Psoas muscle (tissue), 7 donors: ENCODE measurements at regions not wholly inside any gene's neighbourhood (a gene's known extent, or its start where the extent isn't known, plus 50 kb on each side); places are given as distances from the start of the nearest gene placed in this dataset.

ENCODE experiments used
- ATAC-seq, 4 donors: fragments of 200-7000 bp; cut with Tn5 transposase; one replicate each; pipeline ENCODE4 v1.9.1; 2020; ENCODE audit warnings: moderate library complexity in 3 of 4, mild to moderate bottlenecking in 2 of 4
- DNase-seq, 2 donors: peaks; one replicate each; pipeline ENCODE4 v3.0.0-alpha.2; 2020
- H3K27ac ChIP-seq: fragments of 200-600 bp; one replicate; pipeline ENCODE4 v1.8.0; 2022
- H3K27me3 ChIP-seq, 3 donors: fragments of 200-600 bp in 1 of 3; one replicate each; pipeline versions ENCODE4 v1.6.1 to v1.8.0; 2013 to 2022; ENCODE audit warnings: low read length in 2 of 3, mild to moderate bottlenecking in 2 of 3, moderate library complexity in 1 of 3; ENCODE audit not compliant: insufficient read depth in 3 of 3
- H3K36me3 ChIP-seq, 2 donors: fragments of 200-600 bp in 1 of 2; one replicate each; pipeline versions ENCODE4 v1.6.1 to v1.8.0; 2013 to 2022; ENCODE audit warnings: low read depth in 1 of 2, mild to moderate bottlenecking in 1 of 2, moderate library complexity in 1 of 2; ENCODE audit not compliant: insufficient read depth in 1 of 2
- H3K4me1 ChIP-seq: fragments of 200-600 bp; one replicate; pipeline ENCODE4 v1.8.0; 2022
- H3K4me3 ChIP-seq: fragments of 200-600 bp; one replicate; pipeline ENCODE4 v1.8.0; 2022; ENCODE audit warnings: mild to moderate bottlenecking
- H3K9me3 ChIP-seq: fragments of 200-600 bp; one replicate; pipeline ENCODE4 v1.8.0; 2022
- CTCF ChIP-seq: fragments of 200-600 bp; IDR thresholded peaks from one replicate; pipeline ENCODE4 v1.8.0; 2022; ENCODE audit warnings: antibody characterized with exemption
- WGBS, 3 donors: extraction: QIAGEN DNeasy Blood & Tissue Kit; methylation state at CpG; one replicate each; pipeline versions ENCODE4 v1.1.6 to v1.1.7; 2013; 5-methylcytosine and 5-hydroxymethylcytosine counted together
- intact Hi-C, 2 donors: fragments of 100-400 bp; cut with DNase I; formaldehyde crosslinking; loops; one replicate each; pipeline versions ENCODE4 v1.11.0 to v1.14.2; 2022
- donor health status: healthy with polysubstance abuse.
- donor health status: DM: no; HTN: no; CAD: no; lungs with moderate emphysema.
- donor health status: Bipolar disorder and iron deficiency.
- donor health status: healthy.
- donor health status: DM: yes; HTN: yes; CAD: no.
- donor health status: DM: no; HTN: no; CAD: no.
- donor health status: DM: yes; HTN: yes; CAD: no.

- Histone ChIP-seq H3K9me3 (no peaks in the 10 kb centered on the region), H3K4me3 (no peak overlapping the region), H3K27ac (no peak overlapping the region), H3K27me3 (no peaks in the 10 kb centered on the region), H3K36me3 (no peaks in the 10 kb centered on the region), H3K4me1 (no peaks in the 10 kb centered on the region)
- WGBS, 3 donors, result 54 to 74% (median 68%) methylated on average over 4 of the region's 4 CpGs
- DNase-seq (no peak), ATAC-seq (no peak)
- intact Hi-C loops, result no loop called here
- no peak for TF ChIP-seq CTCF
Observed at GRCh38 chr12:92432724-92433441, 269.9 kb upstream of the PLEKHG7 start.

- Histone ChIP-seq H3K36me3 (no peaks in the 10 kb centered on the region), H3K9me3 (no peaks in the 10 kb centered on the region), H3K27me3 (no peaks in the 10 kb centered on the region), H3K4me1 (no peaks in the 10 kb centered on the region), H3K4me3 (no peak overlapping the region), H3K27ac (no peak overlapping the region)
- intact Hi-C loops, result no loop called here
- DNase-seq (no peak), ATAC-seq (no peak)
- 76 to 91% (median 78%) methylated on average over 5 of the region's 5 CpGs for WGBS, 3 donors
- TF ChIP-seq CTCF, result no peak
Observed at GRCh38 chr12:92431146-92431545, 271.6 kb upstream of the PLEKHG7 start.

GRCh38 chr12:92426332-92426731 lies 276.5 kb upstream of the PLEKHG7 start:
- intact Hi-C loops, result no loop called here

GRCh38 chr12:92425165-92425564 lies 277.6 kb upstream of the PLEKHG7 start:
- DNase-seq (no peak), ATAC-seq (no peak)
- H3K27ac ChIP-seq, result no peak overlapping the region
- H3K9me3 ChIP-seq, result no peaks in the 10 kb centered on the region
- no peak overlapping the region for H3K4me3 ChIP-seq
- 97 to 100% (median 100%) methylated on average over 1 of the region's 1 CpG for WGBS, 3 donors
- H3K4me1 ChIP-seq, result no peaks in the 10 kb centered on the region
- intact Hi-C loops, result no loop called here
- H3K36me3 ChIP-seq, result no peaks in the 10 kb centered on the region
- TF ChIP-seq CTCF, result no peak
- no peaks in the 10 kb centered on the region for H3K27me3 ChIP-seq

More at GRCh38 chr12:92426332-92426731, 276.5 kb upstream of the PLEKHG7 start:
- no peak overlapping the region for H3K27ac ChIP-seq
- H3K36me3 ChIP-seq, result no peaks in the 10 kb centered on the region
- H3K4me3 ChIP-seq, result no peak overlapping the region
- no peak for ATAC-seq
- no peaks in the 10 kb centered on the region for H3K9me3 ChIP-seq
- DNase-seq, result no peak
- no peak for TF ChIP-seq CTCF
- no peaks in the 10 kb centered on the region for H3K4me1 ChIP-seq
- no peaks in the 10 kb centered on the region for H3K27me3 ChIP-seq

GRCh38 chr12:92424338-92424737 lies 278.5 kb upstream of the PLEKHG7 start:
- no peaks in the 10 kb centered on the region for H3K27me3 ChIP-seq
- no peaks in the 10 kb centered on the region for H3K36me3 ChIP-seq
- DNase-seq (no peak), ATAC-seq (no peak)
- no peak overlapping the region for H3K27ac ChIP-seq
- no peak overlapping the region for H3K4me3 ChIP-seq
- WGBS, 3 donors, result 71 to 76% (median 72%) methylated on average over 4 of the region's 4 CpGs
- no peaks in the 10 kb centered on the region for H3K4me1 ChIP-seq
- no peaks in the 10 kb centered on the region for H3K9me3 ChIP-seq
- intact Hi-C loops, result no loop called here
- TF ChIP-seq CTCF, result no peak
